Activated CD4-positive, alpha-beta T cell treated with anti-CD3 and anti-CD28 coated beads, Interleukin-2, Interleukin-4, amounts not matched to agents 100 ng/mL and 50 ng/mL, durations not matched to agents 16 hours and 8 hours (primary cell): ENCODE measurements at regions not wholly inside any gene's neighbourhood (a gene's known extent, or its start where the extent isn't known, plus 50 kb on each side); places are given as distances from the start of the nearest gene placed in this dataset.

Source experiments
- DNase-seq: peaks from one replicate; pipeline ENCODE4 v3.0.0-alpha.2; 2020; ENCODE audit warnings: low spot score

DNA sequence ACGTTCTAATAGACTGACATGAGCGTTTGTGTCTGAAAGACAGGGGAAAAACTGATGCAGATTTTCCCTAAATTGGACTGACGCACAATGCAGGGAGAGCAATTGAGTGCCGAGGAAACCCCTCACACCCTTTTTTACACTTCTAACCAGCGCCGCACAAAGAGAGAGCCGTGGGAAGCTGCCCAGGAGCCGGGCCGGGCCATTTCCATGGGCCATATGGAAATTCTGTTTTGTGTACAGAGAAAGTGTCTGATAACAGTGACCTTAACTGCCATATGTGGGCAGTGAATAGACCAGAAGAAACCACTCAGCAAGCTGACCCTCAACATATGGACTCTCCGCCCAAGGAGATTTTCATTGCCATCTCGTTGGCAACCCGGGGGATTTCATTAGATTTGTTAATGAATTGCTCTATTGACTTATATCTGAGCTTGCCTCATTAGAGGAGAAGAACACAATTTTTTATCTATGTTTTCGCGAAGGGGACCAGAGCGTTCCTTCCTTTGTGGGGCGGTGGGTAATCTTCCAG is 225.9 kb upstream of the IRX3 start:
- DNase-seq = no peak

- DNase-seq = no peak
Measured at GRCh38 chr16:54511222-54511731, 224.7 kb upstream of the IRX3 start.

- no peak for DNase-seq
Measured at GRCh38 chr16:54510685-54511221, 224.2 kb upstream of the IRX3 start.

DNA sequence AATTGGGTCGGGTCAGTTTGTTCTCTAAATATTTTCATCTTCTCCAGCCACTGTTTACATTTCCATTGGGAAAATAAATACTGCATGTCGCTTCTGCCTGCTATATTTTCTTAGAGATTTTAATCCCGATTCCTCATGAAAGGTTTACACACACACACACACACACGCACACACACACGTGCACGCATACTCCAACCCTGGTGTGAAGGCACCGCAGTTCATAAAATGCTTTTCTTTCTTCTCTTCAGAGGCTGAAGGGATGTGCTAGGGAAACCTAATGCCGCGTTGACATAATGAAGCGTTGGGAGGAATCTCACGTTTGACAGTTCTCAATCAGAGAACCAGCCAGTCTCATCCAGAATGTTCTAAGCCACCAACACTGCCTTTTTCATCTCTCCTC is 222.9 kb upstream of the IRX3 start:
- DNase-seq = no peak

GRCh38 chr16:54508351-54508750 is 221.8 kb upstream of the IRX3 start:
- no peak for DNase-seq

GRCh38 chr16:54506741-54507500 is 220.3 kb upstream of the IRX3 start:
- DNase-seq = no peak

GRCh38 chr16:54506214-54506580 is 219.6 kb upstream of the IRX3 start:
- no peak for DNase-seq

GRCh38 chr16:54505549-54506213 is 219.1 kb upstream of the IRX3 start:
- no peak for DNase-seq

- DNase-seq = no peak
Measured at GRCh38 chr16:54504372-54504771, 217.8 kb upstream of the IRX3 start.

DNA sequence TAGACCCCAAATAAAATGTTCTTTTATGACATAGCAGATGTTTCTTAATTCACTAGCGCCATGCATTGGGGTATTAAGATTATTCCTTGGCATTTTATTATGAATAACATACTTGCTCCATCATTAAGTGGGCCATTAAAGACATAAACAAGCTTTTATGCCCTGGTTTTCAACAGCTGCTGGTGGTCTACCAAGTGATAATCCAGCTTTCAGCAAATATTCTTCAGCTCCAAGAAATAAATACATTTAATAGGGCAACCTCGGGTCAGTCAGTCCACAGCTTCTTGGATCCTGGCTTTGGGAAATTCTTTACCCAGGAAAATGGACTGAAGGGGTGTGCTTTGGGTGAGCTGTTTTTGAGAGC is 217.3 kb upstream of the IRX3 start:
- no peak for DNase-seq

GRCh38 chr16:54503011-54503855 is 216.6 kb upstream of the IRX3 start:
- no peak for DNase-seq

DNA sequence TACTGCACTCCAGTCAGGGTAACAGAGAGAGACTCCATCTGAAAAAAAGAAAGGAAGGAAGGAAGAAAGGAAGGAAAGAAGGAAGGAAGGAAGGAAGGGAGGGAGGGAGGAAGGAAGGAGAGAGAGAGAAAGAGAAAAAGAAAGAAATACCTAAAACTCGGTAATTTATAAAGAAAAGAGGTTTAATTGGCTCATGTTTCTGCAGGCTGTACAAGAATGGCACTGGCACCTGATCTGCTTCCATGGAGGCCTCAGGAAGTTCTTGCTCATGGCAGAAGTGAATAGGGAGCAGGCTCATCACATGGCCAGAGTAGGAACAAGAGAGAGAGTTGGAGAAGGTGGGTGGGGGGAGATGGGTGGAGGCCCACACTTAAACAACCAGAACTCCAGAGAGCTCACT is 215.2 kb upstream of the IRX3 start:
- no peak for DNase-seq

DNA sequence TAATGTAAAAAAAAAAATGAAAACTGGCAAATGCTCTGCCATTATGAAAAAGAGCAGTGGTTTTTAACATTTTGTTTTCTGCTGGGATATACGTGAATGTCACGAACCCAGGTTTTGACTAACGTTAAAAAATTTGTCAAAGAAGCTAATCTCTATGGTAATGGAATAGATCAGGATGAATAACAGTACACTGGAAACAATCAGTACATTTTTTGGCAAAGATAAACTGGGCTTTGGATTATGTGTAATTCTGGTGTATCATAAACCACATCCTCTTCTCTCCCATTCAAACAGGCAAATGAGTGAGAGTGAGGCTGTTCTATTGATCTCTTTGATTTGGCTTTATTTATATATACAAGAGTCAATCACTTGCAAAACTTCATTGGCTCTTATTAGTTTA is 207.0 kb upstream of the IRX3 start:
- DNase-seq = no peak

DNA sequence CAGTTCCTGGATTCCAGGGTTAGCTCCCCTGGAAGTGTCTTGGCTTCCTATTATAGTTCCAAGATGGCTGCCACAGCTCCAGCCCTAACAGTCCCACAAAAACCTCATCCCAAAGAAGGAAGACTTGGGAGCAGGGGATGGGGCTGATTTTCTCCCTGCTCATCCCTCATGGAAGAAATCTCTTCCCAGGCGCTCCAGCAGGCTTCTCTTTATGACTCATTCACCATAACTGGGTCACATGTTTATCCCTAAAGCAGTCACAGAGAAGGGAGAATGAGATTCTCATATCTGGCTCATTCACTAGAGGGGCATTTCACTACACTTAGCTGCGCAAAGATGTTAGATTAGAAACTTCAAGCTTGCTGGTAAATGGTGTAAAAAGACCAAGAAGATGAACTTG is 206.5 kb upstream of the IRX3 start:
- DNase-seq = no peak

DNA sequence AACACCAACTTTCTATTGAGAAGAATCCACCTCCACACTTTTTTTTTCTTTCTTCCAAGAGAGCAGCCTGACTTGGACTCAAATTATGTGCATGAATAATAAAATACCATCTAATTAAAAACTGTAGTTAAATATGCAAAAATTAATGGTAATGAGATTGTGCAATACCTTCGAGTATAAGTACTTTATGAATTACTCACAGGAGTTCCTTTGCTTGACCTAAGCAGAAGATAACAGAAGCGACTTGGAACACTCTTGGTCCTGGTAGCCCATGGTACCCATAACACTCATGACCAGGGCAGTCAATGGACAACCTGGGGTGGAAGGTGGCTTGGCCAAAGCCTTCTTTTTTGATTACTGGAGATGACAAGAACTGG is 203.5 kb upstream of the IRX3 start:
- no peak for DNase-seq

DNA sequence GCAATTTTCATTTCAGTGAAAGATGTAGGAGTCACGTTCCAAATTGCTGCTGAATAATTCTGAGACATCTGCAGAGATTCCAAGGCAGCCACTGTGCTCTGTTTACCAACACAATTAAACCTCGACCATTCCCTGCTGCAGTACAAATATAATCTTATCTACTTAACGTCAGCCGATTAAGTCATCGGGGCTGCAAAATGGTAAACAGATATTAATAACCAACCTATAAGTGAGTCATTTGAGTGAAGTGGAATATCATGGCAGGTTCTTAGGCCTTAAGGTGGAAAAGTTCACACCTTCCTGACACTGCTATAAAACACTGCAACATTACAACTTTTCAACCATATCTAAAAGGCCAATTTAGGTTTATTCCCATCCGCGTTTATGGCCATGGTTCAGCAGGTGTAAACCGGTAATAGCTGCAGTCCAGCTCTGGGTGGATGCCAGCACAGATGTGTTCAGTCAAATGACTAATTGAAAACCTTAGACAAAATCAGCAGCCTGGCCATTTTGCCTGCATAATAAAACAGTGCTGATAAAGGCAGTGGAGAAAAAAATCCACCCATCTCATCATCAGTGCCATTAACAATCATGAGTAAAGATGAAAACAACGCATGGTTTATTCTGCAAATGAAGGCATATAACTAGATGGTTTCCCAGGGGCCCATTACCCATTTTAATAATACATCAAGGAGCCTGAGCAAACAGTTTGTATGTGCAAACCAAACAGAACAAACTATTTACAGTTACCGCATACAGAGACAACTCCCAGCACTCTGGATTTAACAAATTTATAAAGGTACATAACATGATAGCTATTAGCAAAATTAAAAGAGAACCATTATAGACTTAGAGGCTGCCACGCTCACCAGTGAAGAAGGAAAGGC is 202.9 kb upstream of the IRX3 start:
- no peak for DNase-seq

- no peak for DNase-seq
Measured at GRCh38 chr16:54488729-54489128, 202.1 kb upstream of the IRX3 start.

DNA sequence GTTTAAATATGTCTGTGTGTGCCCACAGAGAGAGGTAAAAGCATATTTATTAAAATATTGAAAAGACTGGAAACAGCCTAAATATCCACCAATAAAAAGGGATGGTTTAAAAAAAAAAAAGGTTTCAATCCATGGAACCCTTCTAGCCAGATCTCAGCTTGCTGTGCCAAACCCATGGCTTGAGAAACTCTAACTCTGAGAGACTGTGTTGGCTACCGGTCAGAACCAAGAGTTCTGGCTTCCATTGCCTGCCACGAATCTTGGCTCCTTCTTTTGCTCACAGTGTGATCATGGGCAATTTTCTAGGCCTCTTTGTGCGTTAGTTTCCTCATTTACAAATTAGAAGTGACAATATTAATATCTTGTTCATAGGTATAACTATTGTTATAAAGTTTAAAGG is 201.3 kb upstream of the IRX3 start:
- DNase-seq = no peak

- no peak for DNase-seq
Measured at GRCh38 chr16:54484700-54485099, 198.1 kb upstream of the IRX3 start.

GRCh38 chr16:54482892-54483574 is 196.4 kb upstream of the IRX3 start:
- DNase-seq = no peak

- no peak for DNase-seq
Measured at GRCh38 chr16:54480429-54480828, 193.8 kb upstream of the IRX3 start.
